NB4 (cell line): ENCODE measurements at regions not wholly inside any gene's neighbourhood (a gene's known extent, or its start where the extent isn't known, plus 50 kb on each side); places are given as distances from the start of the nearest gene placed in this dataset.

Experiments used
- CTCF ChIP-seq: IDR thresholded peaks from one replicate; pipeline ENCODE4 v1.5.1; 2012; ENCODE audit warnings: low read depth, low read length
- MAX ChIP-seq: IDR thresholded peaks from 2 replicates; pipeline ENCODE4 v1.6.1; 2011; ENCODE audit warnings: low read depth, low read length
- POLR2A ChIP-seq: IDR thresholded peaks from 2 replicates; pipeline ENCODE4 v1.6.1; 2011; ENCODE audit warnings: mild to moderate bottlenecking; ENCODE audit not compliant: insufficient read length; ENCODE audit errors: extremely low read depth

GRCh38 chr6:165186041-165186440 lies 123.4 kb downstream of the C6orf118 start:
- TF ChIP-seq POLR2A: no peak
- TF ChIP-seq CTCF: no peak
- no peak for TF ChIP-seq MAX
